SK-N-MC (cell line): ENCODE measurements at regions not wholly inside any gene's neighbourhood (a gene's known extent, or its start where the extent isn't known, plus 50 kb on each side); places are given as distances from the start of the nearest gene placed in this dataset.
"Not testable (repeated sequence)": the region's sequence is repeated elsewhere in the genome, so short reads cannot be mapped to it uniquely, and the experiment has no call there.

Experiments
- DNase-seq: peaks from one replicate; pipeline ENCODE4 v3.0.0-alpha.2; 2011; ENCODE audit warnings: low read depth, low spot score
- H3K27ac ChIP-seq: fragments of 200-600 bp; sonication (generic); 2 replicates; pipeline ENCODE4 v1.5.1; 2016; ENCODE audit warnings: mixed run types
- H3K36me3 ChIP-seq: fragments of 200-600 bp; sonication (generic); 2 replicates; pipeline ENCODE4 v1.6.1; 2017; ENCODE audit warnings: antibody characterized with exemption, low read length, mixed read lengths; ENCODE audit not compliant: insufficient read depth
- H3K4me3 ChIP-seq: fragments of 200-600 bp; sonication (generic); 2 replicates; pipeline ENCODE4 v1.5.1; 2016
- H3K9ac ChIP-seq: fragments of 200-600 bp; sonication (generic); 2 replicates; pipeline ENCODE4 v1.8.0; 2017; ENCODE audit warnings: mixed run types, mixed read lengths; ENCODE audit not compliant: insufficient read length
- H3K9me3 ChIP-seq: fragments of 200-600 bp; sonication (generic); 2 replicates; pipeline ENCODE4 v1.6.1; 2017; ENCODE audit warnings: low read depth, mild to moderate bottlenecking, antibody characterized with exemption, low read length, moderate library complexity, mixed read lengths
- EZH2 ChIP-seq: fragments of 200-600 bp; sonication (generic); IDR thresholded peaks from one replicate; pipeline ENCODE4 v1.6.1; 2017; ENCODE audit warnings: antibody characterized with exemption
- FOXP2 ChIP-seq: optimal IDR thresholded peaks from 2 replicates; pipeline ENCODE3; 2011; ENCODE audit warnings: mild to moderate bottlenecking, moderate library complexity; ENCODE audit not compliant: insufficient read depth; ENCODE audit errors: extremely low read length, control extremely low read depth
- POLR2AphosphoS5 ChIP-seq: IDR thresholded peaks from 2 replicates; pipeline ENCODE4 v1.6.1; 2012; ENCODE audit warnings: mild to moderate bottlenecking, low read depth, low read length, borderline replicate concordance

DNA sequence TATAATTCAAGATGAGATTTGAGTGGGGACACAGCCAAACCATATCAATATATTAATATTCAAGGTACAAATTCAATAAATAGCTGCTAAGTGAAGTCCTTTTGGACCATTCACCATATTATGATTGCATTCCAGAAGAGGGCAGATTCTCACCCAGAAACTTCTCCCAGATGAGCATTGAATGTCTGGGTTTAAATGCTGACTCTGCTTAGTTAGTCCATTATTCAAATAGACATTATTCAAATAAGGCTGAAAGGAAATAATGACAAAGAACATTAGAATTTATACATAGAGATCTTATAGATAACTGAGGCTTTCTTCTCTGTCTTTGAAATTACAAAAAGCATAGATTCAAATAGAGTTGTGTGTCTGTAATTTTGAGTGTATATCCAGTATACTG is 579.4 kb upstream of the SLC8A1 start:
- Histone ChIP-seq H3K9ac (no peak overlapping the region), H3K27ac (no peak overlapping the region), H3K4me3 (no peak overlapping the region), H3K9me3 (no peaks in the 10 kb centered on the region), H3K36me3 (no peaks in the 10 kb centered on the region)
- TF ChIP-seq EZH2 (no peak), POLR2AphosphoS5 (no peak), FOXP2 (no peak)
- no peak for DNase-seq

GRCh38 chr2:41032715-41033114 is 580.8 kb upstream of the SLC8A1 start:
- no peaks in the 10 kb centered on the region for H3K36me3 ChIP-seq
- no peak for DNase-seq
- H3K4me3 ChIP-seq = no peak overlapping the region
- no peak overlapping the region for H3K9ac ChIP-seq
- TF ChIP-seq FOXP2 = no peak
- TF ChIP-seq EZH2 = no peak
- TF ChIP-seq POLR2AphosphoS5 = no peak
- H3K27ac ChIP-seq = no peak overlapping the region
- H3K9me3 ChIP-seq = no peaks in the 10 kb centered on the region

DNA sequence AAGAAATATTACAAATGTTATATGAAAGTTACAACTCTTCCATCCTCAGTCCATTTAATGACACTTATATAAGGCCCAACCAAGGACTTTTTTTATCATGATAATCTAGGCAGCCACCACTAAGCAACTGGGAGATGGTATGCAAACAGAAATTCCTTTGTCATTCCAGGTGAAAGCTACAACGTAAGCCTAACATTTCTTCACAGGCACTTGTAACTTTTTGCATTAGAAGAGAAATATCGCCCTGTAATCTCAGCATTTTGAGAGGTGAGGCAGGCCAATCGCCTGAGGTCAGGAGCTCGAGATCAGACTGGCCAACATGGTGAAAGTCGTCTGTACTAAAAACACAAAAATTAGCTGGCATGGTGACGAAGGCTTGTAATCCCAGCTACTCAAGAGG is 581.2 kb upstream of the SLC8A1 start:
- Histone ChIP-seq H3K4me3 (no peak overlapping the region), H3K9me3 (no peaks in the 10 kb centered on the region), H3K9ac (no peak overlapping the region), H3K27ac (no peak overlapping the region), H3K36me3 (no peaks in the 10 kb centered on the region)
- TF ChIP-seq EZH2 = no peak
- DNase-seq = no peak

DNA sequence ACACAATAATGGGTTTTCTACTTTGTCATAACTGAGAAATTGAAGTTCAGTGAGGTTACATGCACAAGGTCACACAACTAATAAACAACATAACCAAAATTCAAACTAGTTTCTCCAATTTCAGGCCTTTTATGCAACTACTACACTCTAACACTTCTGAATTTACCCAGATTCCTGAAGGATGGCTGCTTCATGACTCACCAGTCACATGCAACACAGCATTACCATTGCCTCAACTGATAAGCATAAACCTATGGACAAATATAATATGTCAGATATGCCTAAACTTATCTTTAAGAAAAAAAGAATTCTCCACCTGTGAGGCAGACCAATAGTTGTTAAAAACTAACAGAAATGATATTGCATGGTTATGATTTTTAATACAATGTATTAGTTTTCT is 586.5 kb upstream of the SLC8A1 start:
- H3K27ac ChIP-seq = no peak overlapping the region
- DNase-seq = no peak

DNA sequence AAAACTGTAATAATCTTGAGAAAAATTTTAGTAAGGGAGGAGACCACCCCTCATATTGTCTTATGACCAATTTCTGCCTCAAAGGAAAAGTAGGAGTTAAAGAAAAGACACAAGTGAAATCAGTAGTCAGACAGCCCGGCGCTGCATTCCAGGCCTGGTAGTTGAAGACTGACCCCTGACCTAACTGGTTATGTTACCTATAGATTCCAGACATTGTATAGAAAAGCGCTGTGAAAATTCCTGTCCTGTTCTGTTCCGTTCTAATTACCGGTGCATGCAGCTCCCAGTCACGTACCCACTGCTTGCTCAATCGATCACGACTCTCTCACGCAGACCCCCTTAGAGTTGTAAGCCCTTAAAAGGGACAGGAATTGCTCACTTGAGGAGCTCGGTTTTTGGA is 587.9 kb upstream of the SLC8A1 start:
- not testable (repeated sequence) for DNase-seq, H3K4me3 ChIP-seq, H3K36me3 ChIP-seq, H3K27ac ChIP-seq, H3K9ac ChIP-seq, H3K9me3 ChIP-seq

More for the DNA sequence above, 586.5 kb upstream of the SLC8A1 start:
- no peaks in the 10 kb centered on the region for H3K9me3 ChIP-seq
- no peak overlapping the region for H3K4me3 ChIP-seq
- no peaks in the 10 kb centered on the region for H3K36me3 ChIP-seq
- no peak overlapping the region for H3K9ac ChIP-seq
- TF ChIP-seq FOXP2 (no peak), EZH2 (no peak), POLR2AphosphoS5 (no peak)

DNA sequence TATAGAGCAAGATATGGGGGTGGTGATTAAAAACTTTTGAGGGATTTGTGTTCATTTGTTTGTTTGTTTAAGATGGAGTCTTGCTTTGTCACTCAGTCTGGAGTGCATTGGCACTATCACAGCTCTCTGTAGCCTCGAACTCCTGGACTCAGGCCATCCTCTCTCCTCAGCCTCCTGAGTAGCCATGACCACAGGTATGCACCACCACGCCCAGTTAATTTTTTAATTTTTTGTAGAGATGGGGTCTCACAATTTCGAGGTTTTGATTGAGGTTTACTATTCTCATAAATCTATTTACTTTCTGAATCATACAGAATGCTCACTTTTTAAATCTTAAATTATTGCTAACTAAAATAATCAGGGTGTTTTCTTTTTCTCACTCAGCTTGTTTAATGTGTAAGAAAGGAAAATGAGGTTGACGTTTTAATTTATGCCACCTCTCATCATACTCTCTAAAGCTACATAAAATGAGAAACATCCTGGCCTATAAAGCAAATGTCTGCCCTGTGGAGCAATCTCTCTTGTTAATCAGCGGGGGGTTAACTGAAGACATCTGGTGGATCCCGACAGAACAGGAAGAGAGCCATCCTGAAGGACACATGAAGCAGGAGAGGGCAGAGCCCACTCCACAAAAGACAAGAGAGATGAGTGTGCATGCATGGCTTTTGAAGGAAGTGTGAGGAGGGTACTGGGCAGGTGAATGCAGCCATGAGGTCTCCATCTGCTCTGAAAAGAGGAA is 589.1 kb upstream of the SLC8A1 start:
- Histone ChIP-seq H3K9me3 (no peaks in the 10 kb centered on the region), H3K9ac (no peak overlapping the region), H3K4me3 (no peak overlapping the region), H3K27ac (no peak overlapping the region), H3K36me3 (no peaks in the 10 kb centered on the region)
- DNase-seq = no peak
- TF ChIP-seq EZH2 (no peak), POLR2AphosphoS5 (no peak), FOXP2 (no peak)

GRCh38 chr2:41042343-41042742 is 590.5 kb upstream of the SLC8A1 start:
- H3K27ac ChIP-seq = no peak overlapping the region
- H3K4me3 ChIP-seq = no peak overlapping the region
- no peaks in the 10 kb centered on the region for H3K36me3 ChIP-seq
- no peaks in the 10 kb centered on the region for H3K9me3 ChIP-seq
- H3K9ac ChIP-seq = no peak overlapping the region
- DNase-seq = no peak
- TF ChIP-seq FOXP2 (no peak), POLR2AphosphoS5 (no peak), EZH2 (no peak)

- Histone ChIP-seq H3K4me3 (no peak overlapping the region), H3K9me3 (no peaks in the 10 kb centered on the region), H3K36me3 (no peaks in the 10 kb centered on the region), H3K9ac (no peak overlapping the region), H3K27ac (no peak overlapping the region)
- no peak for DNase-seq
- TF ChIP-seq POLR2AphosphoS5 = no peak
- TF ChIP-seq FOXP2 = no peak
- TF ChIP-seq EZH2 = no peak
Measured at GRCh38 chr2:41061356-41061755, 609.5 kb upstream of the SLC8A1 start.

DNA sequence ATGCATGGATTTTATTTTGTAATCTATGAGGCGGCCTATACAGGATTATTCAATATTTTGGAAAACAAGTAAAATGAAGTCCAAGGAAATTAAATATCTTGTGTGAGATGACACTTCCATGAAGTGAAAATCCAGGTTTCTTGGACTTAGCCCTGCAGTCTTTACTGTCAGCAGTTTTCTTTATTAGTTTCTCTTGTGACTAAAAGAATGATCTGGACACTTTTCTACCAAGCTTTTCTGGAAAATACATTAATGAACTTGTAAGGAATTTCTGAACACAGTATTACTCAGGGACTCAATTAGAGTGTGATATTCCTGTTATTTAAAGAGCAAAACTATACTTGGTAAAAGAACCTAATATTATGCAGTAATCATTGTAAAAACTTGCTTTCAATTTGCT is 610.4 kb upstream of the SLC8A1 start:
- DNase-seq = no peak
- TF ChIP-seq EZH2 (no peak), FOXP2 (no peak), POLR2AphosphoS5 (no peak)
- Histone ChIP-seq H3K36me3 (no peaks in the 10 kb centered on the region), H3K4me3 (no peak overlapping the region), H3K9me3 (no peaks in the 10 kb centered on the region), H3K27ac (no peak overlapping the region), H3K9ac (no peak overlapping the region)

DNA sequence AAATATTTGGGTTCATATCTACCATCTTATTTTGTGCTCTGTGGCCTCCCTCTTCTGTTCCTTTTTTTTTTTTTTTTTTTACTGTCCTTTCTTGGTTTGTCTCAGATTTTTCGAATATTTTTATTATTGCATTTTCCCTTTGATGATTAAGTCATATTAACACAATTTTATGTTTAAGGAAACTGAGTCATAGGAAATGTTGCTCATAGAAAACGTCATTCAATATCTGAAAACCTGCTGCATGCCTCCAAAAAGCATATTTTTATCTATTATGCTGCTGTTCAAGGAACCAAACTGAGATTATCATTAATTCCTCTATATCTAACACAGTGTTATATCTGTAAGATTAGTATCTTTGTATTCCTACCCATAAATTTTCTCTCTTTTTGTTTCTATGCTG is 614.3 kb upstream of the SLC8A1 start:
- Histone ChIP-seq H3K27ac (no peak overlapping the region), H3K4me3 (no peak overlapping the region), H3K9me3 (no peaks in the 10 kb centered on the region), H3K9ac (no peak overlapping the region), H3K36me3 (no peaks in the 10 kb centered on the region)
- no peak for DNase-seq
- TF ChIP-seq POLR2AphosphoS5 = no peak
- no peak for TF ChIP-seq FOXP2
- TF ChIP-seq EZH2 = no peak
